NT2/D1 (cell line): ENCODE measurements at regions not wholly inside any gene's neighbourhood (a gene's known extent, or its start where the extent isn't known, plus 50 kb on each side); places are given as distances from the start of the nearest gene placed in this dataset.

Experiments
- SUZ12 ChIP-seq: IDR thresholded peaks from 2 replicates; pipeline ENCODE4 v1.6.1; 2011; ENCODE audit not compliant: insufficient read length, insufficient read depth; ENCODE audit errors: extremely low read depth
- YY1 ChIP-seq: IDR thresholded peaks from 2 replicates; pipeline ENCODE4 v1.6.1; 2011; ENCODE audit not compliant: insufficient read length, insufficient read depth
- ZNF274 ChIP-seq: IDR thresholded peaks from 2 replicates; pipeline ENCODE4 v1.6.1; 2011; ENCODE audit warnings: mild to moderate bottlenecking, low read depth, low read length

DNA sequence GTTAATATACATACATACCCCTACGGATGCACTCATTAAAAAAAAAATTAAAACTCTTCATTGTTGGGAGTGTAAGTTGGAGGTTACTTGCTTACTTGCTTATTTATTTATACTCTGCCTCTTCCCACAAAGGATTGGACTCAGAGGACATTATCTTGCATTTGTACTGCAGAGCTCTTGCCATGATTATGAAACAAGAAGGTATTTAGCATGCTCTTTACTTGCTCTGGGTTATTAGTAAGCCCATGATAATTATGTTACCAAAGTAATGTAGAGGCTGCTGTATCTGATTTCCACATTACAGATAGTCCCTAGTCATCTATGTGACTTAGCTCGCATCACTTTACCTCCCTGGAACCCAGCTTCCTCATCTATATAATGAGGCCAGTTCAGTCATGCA, 355.1 kb upstream of the PTBP2 start:
- TF ChIP-seq YY1 (no peak), ZNF274 (no peak), SUZ12 (no peak)
